ELR (cell line): ENCODE measurements at regions not wholly inside any gene's neighbourhood (a gene's known extent, or its start where the extent isn't known, plus 50 kb on each side); places are given as distances from the start of the nearest gene placed in this dataset.
A peak's percentile ranks its signal among the peaks of the same experiment; 100 is the strongest.

ENCODE experiments used
- DNase-seq: peaks from one replicate; pipeline ENCODE4 v3.0.0-alpha.2; 2015; ENCODE audit warnings: low read depth

DNA sequence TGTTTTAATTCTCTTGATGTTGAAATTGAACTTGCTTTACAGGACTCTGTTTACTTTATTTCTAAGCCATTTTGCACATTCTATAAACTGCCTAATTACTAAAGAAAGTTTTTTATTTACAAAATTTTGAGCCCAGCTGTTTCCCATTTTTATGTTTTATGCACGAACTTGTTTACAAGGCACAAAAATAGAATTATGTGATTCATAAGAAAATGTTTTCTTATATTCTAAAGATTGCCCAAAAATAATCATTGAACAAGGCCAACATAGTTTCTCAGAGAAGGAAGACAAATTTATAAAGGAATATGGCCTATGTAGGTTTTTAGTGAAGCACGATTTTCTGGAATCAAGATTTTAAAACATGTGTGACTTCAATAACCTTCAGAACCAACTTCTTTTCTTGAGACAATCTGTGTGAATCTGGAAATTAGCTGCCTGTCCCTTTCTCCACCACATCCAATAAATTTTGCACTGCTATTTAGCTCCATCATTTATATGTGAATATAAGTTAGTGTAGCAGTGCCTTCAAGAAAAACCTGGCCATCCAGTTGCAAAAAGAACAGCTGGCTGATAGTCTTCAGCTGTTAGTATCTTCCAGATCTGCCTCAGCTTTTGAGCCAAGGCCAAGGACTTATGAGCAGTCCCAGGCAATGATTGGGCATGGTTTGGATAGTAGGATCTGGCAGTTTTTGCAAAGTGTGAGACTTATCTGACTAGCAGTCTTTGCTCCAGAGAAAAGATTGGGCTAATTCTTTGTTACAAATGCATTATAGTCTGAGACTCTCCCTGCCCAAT, 253.2 kb upstream of the COL3A1 start:
- no peak for DNase-seq

- no peak for DNase-seq
Measured at GRCh38 chr2:188721784-188722183, 252.4 kb upstream of the COL3A1 start.

- DNase-seq: peak; percentile 65
Measured at GRCh38 chr2:188725746-188726360, 248.3 kb upstream of the COL3A1 start.

- no peak for DNase-seq
Measured at GRCh38 chr2:188726626-188727247, 247.4 kb upstream of the COL3A1 start.

DNA sequence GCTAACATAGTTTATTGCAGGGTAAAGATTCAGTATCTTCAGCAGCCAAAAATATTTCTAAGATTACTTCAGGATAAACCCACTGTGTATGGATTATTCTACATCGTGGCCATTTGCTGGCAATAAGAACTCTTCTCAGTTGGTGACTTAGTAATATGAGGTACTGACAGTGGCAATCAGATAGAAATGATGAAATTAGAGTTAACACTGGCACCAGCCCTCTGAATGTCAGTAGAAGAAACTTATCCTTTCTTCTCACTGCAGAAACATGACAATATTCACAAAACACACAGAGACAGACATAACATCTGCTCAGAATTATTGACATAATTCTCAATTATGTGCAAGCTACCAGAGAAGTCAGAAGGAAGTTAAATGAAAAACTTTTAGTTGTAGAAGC, 246.3 kb upstream of the COL3A1 start:
- DNase-seq: no peak

- no peak for DNase-seq
Measured at GRCh38 chr2:188734691-188735090, 239.5 kb upstream of the COL3A1 start.

DNA sequence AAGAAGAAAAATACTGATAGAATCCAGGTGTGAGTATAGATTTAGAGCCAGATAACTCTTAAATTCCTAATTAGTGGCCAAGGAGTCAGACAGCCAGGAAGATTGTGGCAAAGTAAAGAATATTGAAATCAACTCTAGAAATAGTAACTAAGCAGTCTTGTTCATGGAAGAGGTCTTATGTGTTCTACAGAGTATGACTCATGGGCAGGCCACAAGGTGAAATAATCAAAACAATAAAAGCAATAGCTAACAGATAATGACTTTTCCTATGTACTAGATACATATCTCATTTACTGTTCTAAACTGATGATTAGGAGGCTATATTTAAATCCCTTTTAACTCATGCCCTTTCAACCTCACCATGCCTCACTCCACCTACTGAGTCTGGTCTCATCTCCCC, 227.4 kb upstream of the COL3A1 start:
- DNase-seq: peak; percentile 35

DNA sequence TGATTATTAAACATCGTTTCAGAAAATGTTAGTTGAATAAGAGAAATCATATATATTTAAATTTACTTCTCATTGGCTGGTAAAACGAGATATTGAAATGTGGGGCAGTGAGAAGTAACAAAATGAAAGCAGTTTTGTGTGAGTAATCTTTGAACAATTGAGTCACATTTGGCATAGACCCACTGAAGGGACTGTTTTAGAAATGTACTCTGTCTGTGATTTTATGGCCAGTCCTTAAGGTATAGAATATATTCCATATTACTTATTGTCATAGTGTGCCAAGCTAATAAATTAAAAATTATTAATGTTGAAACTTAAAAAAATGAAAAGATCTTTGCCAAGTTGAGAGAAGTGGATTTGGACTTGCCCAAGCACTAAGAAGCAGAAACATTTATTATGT, 222.4 kb upstream of the COL3A1 start:
- DNase-seq: no peak

DNA sequence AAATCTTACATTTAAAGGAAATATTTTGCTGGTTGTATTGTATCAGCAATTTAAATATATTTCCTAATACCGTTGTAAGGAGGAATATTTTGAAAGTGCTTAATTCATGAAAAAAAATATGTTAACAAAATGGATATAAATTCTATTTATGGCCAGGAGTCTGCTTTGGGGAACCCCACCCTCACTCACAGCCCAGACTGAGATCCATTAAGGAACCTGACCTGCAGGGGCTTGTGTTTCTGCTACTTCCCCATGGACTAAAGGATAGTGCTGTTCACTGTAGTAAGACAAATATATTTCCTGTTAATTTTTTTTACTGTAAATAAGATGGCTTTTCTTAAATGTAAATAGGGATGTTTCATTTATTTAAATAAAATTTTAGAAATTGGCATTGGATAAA, 221.9 kb upstream of the COL3A1 start:
- DNase-seq: no peak

- DNase-seq: no peak
Measured at GRCh38 chr2:188762151-188762550, 212.0 kb upstream of the COL3A1 start.

DNA sequence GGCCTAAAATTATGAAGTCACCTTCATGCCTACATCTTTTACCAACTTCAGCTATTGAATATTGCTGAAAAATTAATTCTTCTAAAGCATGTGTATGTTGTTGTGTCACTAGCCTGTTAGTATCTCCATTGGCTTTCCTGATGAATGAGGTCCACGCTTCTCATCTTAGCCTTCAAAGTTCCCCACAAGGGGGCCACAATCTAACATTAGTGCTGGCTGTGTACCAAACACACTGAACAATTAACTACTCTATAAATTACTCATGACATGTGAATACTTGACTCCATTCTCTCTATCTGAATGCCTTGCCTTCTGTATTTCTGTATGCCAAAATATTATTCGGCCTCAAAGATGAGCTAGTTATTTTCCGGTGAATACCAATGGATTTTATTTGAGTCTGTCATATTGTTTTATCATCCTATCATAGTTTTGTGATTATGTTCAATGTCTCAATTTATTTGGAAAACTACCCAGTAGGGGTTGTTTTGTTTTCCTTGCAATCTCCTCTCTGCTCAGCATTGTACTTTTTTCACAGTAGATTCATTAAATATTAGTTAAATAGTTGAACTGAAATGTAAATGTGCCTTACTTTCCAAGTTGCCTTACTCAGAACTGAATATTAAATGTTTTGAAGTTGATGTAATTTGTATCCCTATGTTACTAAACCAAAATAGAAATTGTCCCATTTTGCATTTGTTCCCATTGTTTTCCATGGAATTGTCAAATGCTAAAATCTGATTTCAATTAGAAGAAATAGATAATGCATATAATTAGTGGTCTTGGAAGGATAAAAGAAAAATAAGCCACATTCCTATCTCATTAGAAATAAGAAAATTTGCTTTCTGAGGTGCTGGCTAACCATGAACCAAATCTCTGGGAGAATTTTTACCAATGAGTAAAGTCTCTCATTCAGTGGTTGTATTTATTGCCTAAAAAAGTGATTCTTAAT, 208.4 kb upstream of the COL3A1 start:
- DNase-seq: peak; percentile 75

DNA sequence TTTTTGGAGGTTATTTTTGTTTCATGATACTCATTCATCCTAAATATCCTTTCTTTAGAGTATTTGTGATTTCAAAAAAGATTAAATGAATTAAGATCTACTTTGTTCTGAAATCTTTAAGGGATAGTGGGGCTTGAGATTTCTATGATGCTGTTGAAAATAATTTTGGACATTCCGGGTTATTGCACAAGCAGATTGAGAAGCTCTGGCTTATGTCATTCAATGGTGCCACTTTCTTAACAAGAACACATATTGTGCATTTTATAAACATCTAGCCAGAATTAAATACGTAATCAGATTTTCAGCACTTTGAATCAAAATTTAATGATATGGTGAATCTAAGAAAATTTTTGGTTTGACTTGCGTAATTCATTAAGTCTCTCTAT, 207.7 kb upstream of the COL3A1 start:
- no peak for DNase-seq

GRCh38 chr2:188767176-188767575, 207.0 kb upstream of the COL3A1 start:
- no peak for DNase-seq

- no peak for DNase-seq
Measured at GRCh38 chr2:188770296-188770695, 203.9 kb upstream of the COL3A1 start.

- peak; percentile 52 for DNase-seq
Measured at GRCh38 chr2:188773075-188773474, 201.1 kb upstream of the COL3A1 start.

- peak; percentile 89 for DNase-seq
Measured at GRCh38 chr2:188776634-188777033, 197.5 kb upstream of the COL3A1 start.

GRCh38 chr2:188784269-188784762, 189.9 kb upstream of the COL3A1 start:
- DNase-seq: peak; percentile 15

DNA sequence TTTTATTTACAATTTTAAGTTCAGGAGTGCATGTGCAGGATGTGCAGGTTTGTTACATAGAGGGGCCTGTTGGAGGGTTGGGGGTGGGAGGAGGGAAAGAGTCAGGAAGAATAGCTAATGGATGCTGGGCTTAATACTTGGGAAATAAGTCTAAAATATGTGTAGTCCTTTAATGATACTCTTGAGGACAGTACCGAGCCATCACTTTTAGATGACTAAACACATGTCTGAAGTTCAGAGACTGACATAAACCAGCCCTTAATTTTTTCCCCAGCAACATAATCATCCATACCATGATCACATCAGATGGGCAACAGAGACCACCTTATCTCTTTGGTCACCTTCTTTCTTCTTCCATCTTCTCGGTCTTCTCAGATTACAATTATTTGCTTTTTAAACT, 189.1 kb upstream of the COL3A1 start:
- no peak for DNase-seq

DNA sequence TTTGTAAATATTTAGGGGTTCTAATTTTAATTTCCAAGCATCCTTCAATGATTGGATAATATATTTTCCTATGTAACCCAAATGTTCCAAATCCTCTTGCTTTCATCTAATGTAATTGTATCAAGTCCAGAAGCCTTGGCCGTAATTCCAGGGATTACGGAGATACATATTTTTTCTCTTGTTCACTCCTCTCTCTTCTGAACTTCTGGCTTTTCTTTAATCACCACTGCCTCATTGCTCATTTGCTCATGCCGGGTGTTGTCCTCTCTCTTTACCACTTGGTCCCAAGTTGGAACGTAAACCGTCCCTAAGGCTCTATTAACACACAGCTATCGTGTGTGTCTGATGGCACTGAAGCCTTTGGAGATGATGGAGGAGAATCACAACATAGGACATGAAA, 188.7 kb upstream of the COL3A1 start:
- DNase-seq: no peak

DNA sequence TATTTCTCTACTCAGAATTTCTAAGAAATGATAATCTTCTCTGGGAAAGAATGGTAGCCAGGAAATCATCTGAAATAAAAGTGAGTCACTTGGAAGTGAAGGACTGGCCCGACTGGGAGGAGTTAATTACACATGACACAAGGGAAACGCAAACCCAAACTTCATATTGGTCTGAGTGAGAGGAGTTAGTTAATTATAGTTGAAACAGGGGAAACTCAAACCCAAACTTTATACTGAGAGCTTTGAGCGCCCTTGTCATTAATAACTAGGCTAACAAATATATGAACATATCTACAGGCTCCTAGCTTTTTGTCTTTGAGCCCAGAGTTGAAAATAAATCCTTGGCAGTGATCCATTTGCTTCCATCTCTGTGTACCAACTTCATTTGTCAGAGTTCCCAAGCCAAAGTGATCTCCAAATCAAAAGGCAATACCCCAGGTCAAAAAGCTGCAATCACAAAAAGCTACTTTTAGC, 187.8 kb upstream of the COL3A1 start:
- DNase-seq: peak; percentile 83

DNA sequence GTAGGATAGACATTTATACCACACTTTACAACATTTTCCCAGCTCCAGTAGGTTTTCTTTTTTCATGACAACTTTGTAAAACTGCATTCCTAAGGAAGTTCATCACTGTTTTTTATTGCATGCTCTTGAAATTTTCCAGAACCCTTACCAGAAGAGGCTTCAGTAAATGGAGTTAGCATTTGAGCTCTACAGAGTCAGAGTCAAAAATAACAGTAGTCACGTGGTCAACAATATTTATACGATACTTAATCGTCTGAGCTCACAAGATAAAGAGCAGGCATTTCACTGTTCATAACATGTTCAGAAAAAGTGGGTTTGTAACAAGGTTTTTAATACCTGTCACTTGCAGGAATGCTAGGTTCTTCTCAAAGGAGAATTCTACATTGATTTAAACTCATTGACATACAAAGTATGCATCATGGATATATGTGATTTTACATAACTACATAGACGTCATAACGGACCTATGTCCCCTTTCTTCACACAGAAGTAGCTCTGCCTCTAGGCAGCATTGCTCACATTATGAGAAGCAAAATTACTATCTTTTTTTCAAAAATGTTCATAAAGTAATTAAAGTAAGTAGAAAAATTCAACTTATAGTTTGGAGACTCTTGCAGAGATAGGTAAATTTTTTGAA, 187.0 kb upstream of the COL3A1 start:
- DNase-seq: peak; percentile 71
